SK-N-MC (cell line): ENCODE measurements at regions not wholly inside any gene's neighbourhood (a gene's known extent, or its start where the extent isn't known, plus 50 kb on each side); places are given as distances from the start of the nearest gene placed in this dataset.

Source experiments
- DNase-seq: peaks from one replicate; pipeline ENCODE4 v3.0.0-alpha.2; 2011; ENCODE audit warnings: low read depth, low spot score
- H3K27ac ChIP-seq: fragments of 200-600 bp; sonication (generic); 2 replicates; pipeline ENCODE4 v1.5.1; 2016; ENCODE audit warnings: mixed run types
- H3K36me3 ChIP-seq: fragments of 200-600 bp; sonication (generic); 2 replicates; pipeline ENCODE4 v1.6.1; 2017; ENCODE audit warnings: antibody characterized with exemption, low read length, mixed read lengths; ENCODE audit not compliant: insufficient read depth
- H3K4me3 ChIP-seq: fragments of 200-600 bp; sonication (generic); 2 replicates; pipeline ENCODE4 v1.5.1; 2016
- H3K9ac ChIP-seq: fragments of 200-600 bp; sonication (generic); 2 replicates; pipeline ENCODE4 v1.8.0; 2017; ENCODE audit warnings: mixed run types, mixed read lengths; ENCODE audit not compliant: insufficient read length
- H3K9me3 ChIP-seq: fragments of 200-600 bp; sonication (generic); 2 replicates; pipeline ENCODE4 v1.6.1; 2017; ENCODE audit warnings: low read depth, mild to moderate bottlenecking, antibody characterized with exemption, low read length, moderate library complexity, mixed read lengths
- EZH2 ChIP-seq: fragments of 200-600 bp; sonication (generic); IDR thresholded peaks from one replicate; pipeline ENCODE4 v1.6.1; 2017; ENCODE audit warnings: antibody characterized with exemption
- FOXP2 ChIP-seq: optimal IDR thresholded peaks from 2 replicates; pipeline ENCODE3; 2011; ENCODE audit warnings: mild to moderate bottlenecking, moderate library complexity; ENCODE audit not compliant: insufficient read depth; ENCODE audit errors: extremely low read length, control extremely low read depth
- POLR2AphosphoS5 ChIP-seq: IDR thresholded peaks from 2 replicates; pipeline ENCODE4 v1.6.1; 2012; ENCODE audit warnings: mild to moderate bottlenecking, low read depth, low read length, borderline replicate concordance

GRCh38 chr18:14031053-14031452 lies 101.2 kb downstream of the ZNF519 start:
- Histone ChIP-seq H3K9ac (no peak overlapping the region), H3K27ac (no peak overlapping the region), H3K4me3 (no peak overlapping the region), H3K9me3 (no peaks in the 10 kb centered on the region), H3K36me3 (no peaks in the 10 kb centered on the region)
- DNase-seq, result no peak
- TF ChIP-seq EZH2 (no peak), FOXP2 (no peak), POLR2AphosphoS5 (no peak)

- no peak for DNase-seq
- Histone ChIP-seq H3K36me3 (no peaks in the 10 kb centered on the region), H3K4me3 (no peak overlapping the region), H3K9ac (no peak overlapping the region), H3K27ac (no peak overlapping the region), H3K9me3 (no peaks in the 10 kb centered on the region)
- TF ChIP-seq POLR2AphosphoS5 (no peak), EZH2 (no peak), FOXP2 (no peak)
These were observed 102.7 kb downstream of the ZNF519 start for GRCh38 chr18:14029512-14029911.

- H3K36me3 ChIP-seq, result no peaks in the 10 kb centered on the region
- no peak overlapping the region for H3K9ac ChIP-seq
- H3K27ac ChIP-seq, result no peak overlapping the region
- DNase-seq, result no peak
- H3K4me3 ChIP-seq, result no peak overlapping the region
- TF ChIP-seq POLR2AphosphoS5, result no peak
- no peaks in the 10 kb centered on the region for H3K9me3 ChIP-seq
These were observed 106.0 kb downstream of the ZNF519 start for GRCh38 chr18:14026199-14026598.

DNA sequence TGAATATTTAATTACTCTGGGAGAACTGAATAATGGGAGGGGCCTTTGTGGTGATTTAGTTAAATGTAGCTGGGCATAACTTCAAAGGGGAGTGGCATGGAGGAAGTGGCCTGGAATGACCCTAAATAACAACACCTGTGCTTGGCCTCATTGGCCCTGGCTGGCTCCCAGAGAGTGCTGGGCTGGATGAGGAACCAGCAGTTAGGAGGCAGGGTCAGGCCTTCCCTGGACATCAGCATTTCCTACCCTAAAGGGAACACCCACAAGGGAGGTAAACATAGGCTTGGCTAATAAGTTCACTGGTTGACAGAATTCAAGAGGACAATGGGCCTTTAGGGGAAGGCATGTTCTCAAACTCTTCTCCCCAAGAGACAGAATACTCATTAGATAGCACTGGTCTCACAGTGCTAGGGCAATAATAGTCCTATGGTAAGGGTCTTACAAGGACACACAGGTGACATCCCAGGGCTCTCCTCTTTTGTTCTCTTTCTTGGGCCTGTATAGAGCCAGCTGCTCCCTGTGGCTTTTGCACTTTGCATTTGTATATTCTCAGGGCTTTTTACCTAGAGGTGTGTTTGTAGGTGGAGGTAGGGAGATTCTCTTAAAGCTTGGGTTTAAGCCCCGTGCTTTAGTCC lies 106.8 kb downstream of the ZNF519 start:
- Histone ChIP-seq H3K9me3 (no peaks in the 10 kb centered on the region), H3K4me3 (no peak overlapping the region), H3K27ac (no peak overlapping the region), H3K36me3 (no peaks in the 10 kb centered on the region), H3K9ac (no peak overlapping the region)
- no peak for DNase-seq
- no peak for TF ChIP-seq POLR2AphosphoS5
- TF ChIP-seq FOXP2, result no peak
- TF ChIP-seq EZH2, result no peak

DNA sequence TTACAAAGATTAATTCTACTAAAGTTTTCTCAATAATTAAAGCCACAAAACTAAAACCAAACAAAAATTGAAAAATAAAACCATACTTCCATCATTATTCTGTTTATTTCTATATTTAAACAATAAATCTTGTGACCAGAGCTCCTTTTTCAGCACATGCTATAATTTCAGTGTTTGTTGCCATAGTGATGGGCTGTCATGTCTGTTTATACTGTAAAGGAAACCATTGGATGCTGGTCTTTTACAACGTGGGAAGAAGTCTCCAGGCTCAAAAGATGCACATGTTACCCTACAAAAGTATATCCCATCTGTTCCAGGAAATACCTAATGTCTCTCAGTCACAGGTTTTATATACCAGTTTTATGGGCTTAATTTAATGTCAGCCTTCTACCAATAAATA lies 100.1 kb upstream of the MC2R start:
- no peaks in the 10 kb centered on the region for H3K9me3 ChIP-seq
- no peak for DNase-seq
- H3K4me3 ChIP-seq, result no peak overlapping the region
- TF ChIP-seq FOXP2 (no peak), EZH2 (no peak), POLR2AphosphoS5 (no peak)
- no peak overlapping the region for H3K27ac ChIP-seq
- no peak overlapping the region for H3K9ac ChIP-seq
- no peaks in the 10 kb centered on the region for H3K36me3 ChIP-seq

DNA sequence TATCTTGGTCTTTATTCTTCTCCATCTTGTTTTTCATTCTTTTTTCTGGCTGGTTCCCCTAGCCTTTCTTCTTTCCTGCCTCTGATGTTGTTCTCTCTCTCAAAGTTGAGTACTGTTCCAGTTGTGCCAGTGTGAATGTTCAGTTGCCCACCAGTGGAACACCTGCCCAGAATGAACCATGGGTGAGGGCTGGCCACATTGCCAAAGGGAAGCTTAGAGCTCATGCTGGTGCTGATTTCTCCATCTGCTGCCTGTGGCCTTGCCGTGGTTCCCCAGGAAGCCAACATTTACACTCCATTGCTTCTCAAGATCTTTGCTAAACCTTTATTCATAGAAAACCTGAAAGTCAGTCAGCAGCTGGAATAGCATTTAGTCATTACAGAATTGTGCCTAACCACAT lies 99.1 kb upstream of the MC2R start:
- no peak for DNase-seq
- TF ChIP-seq FOXP2 (no peak), POLR2AphosphoS5 (no peak)
- Histone ChIP-seq H3K36me3 (no peaks in the 10 kb centered on the region), H3K9me3 (no peaks in the 10 kb centered on the region), H3K27ac (no peak overlapping the region), H3K4me3 (no peak overlapping the region), H3K9ac (no peak overlapping the region)

- Histone ChIP-seq H3K4me3 (no peak overlapping the region), H3K9ac (no peak overlapping the region), H3K9me3 (no peaks in the 10 kb centered on the region), H3K27ac (no peak overlapping the region), H3K36me3 (no peaks in the 10 kb centered on the region)
- no peak for TF ChIP-seq FOXP2
- no peak for TF ChIP-seq EZH2
- TF ChIP-seq POLR2AphosphoS5, result no peak
- DNase-seq, result no peak
These were observed 85.5 kb upstream of the MC2R start for GRCh38 chr18:14000884-14001283.

DNA sequence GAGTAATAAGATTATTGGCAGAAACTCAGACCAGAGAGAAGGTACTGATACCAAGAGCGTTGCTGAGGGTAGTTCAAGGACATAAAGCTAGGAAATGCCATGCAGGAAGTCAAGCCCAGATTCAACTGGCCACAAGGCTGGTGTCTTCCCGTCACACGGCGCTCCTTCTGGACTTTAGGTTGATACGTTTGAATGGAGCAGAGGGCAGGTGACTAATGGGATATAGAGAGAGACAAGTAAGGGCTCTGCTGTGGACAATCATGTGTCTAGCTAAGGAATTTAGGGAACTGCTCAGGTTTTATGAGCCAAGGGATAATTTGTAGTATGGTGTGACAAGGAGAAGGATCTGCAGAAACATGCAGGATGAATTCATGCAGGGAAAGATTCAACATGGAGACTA lies 83.9 kb upstream of the MC2R start:
- no peak for DNase-seq
- no peak for TF ChIP-seq EZH2
- TF ChIP-seq POLR2AphosphoS5, result no peak
- no peak for TF ChIP-seq FOXP2
- no peak overlapping the region for H3K9ac ChIP-seq
- H3K4me3 ChIP-seq, result no peak overlapping the region
- no peaks in the 10 kb centered on the region for H3K36me3 ChIP-seq
- no peak overlapping the region for H3K27ac ChIP-seq
- H3K9me3 ChIP-seq, result no peaks in the 10 kb centered on the region

- TF ChIP-seq EZH2 (no peak), POLR2AphosphoS5 (no peak), FOXP2 (no peak)
- H3K36me3 ChIP-seq, result no peaks in the 10 kb centered on the region
- no peak overlapping the region for H3K4me3 ChIP-seq
- no peak overlapping the region for H3K9ac ChIP-seq
- no peaks in the 10 kb centered on the region for H3K9me3 ChIP-seq
- no peak overlapping the region for H3K27ac ChIP-seq
- no peak for DNase-seq
These were observed 83.2 kb upstream of the MC2R start for GRCh38 chr18:13998571-13998970.
